ENCODE measurements at regions not wholly inside any gene's neighbourhood (a gene's known extent, or its start where the extent isn't known, plus 50 kb on each side); places are given as distances from the start of the nearest gene placed in this dataset.
"Not testable (repeated sequence)": the region's sequence is repeated elsewhere in the genome, so short reads cannot be mapped to it uniquely, and the experiment has no call there.

DNA sequence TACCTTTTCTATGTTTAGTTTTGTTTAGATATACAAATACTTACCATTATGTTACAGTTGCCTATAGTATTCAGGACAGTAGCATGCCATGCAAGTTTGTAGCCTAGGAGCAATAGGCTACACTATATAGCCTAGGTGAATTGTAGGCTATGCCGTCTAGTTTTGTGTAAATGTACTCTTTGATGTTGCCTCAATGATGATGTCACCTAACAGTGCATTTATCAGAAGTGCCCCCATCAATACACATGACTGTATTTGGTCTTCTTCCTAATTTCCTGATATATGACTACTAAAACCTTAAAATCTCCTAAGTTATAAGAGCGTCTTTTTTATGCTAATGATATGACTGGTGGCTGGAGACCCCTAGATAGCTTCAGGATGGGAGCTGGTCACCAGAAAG is 394.4 kb upstream of the STXBP6 start:
- no peak for DNase-seq (ENCODE audit: low read depth in 3 of 3, low spot score in 1 of 3)

DNA sequence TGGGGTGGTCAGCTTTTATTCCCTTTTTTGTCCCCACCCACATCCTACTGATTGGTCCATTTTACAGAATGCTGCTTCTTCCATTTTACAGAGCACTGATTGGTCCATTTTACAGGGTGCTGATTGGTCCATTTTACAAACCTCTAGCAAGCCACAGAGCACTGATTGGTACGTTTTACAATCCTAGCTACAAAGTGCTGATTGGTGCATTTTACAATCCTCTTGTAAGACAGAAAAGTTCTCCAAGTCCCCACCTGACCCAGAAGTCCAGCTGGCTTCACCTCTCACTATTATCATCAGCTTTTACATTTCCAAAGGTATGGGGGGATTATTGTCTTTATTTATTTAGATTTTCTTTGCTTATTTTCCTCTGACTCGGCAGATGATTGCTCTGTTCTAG is 390.4 kb upstream of the STXBP6 start:
- not testable (repeated sequence) for DNase-seq (ENCODE audit: low read depth in 3 of 3, low spot score in 1 of 3)

DNA sequence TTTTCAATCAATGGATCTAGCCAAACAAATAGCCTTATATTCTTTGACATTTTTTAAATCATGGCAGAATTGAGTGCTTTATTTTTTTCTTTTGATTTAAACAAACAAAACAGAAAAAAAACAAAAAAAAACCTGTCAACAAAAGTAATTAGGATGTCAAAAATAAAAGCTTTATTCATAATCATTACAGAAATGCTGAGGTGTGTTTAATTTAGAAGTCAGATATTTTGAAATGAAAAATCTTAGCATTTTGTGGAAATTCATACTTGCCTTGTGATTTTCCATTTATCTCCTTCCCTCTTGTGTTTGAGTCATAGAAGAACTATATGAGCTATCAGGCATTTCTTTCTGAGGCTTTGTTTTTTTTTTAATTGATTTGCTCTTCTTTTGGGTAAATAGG is 387.0 kb upstream of the STXBP6 start:
- no peak for DNase-seq (ENCODE audit: low read depth in 3 of 3, low spot score in 1 of 3)

- no peak for DNase-seq (ENCODE audit: low read depth in 3 of 3, low spot score in 1 of 3)
Measured at GRCh38 chr14:25436288-25436875, 386.4 kb upstream of the STXBP6 start.

- no peak for DNase-seq (ENCODE audit: low read depth in 3 of 3, low spot score in 1 of 3)
Measured at GRCh38 chr14:25431211-25432076, 381.5 kb upstream of the STXBP6 start.

- DNase-seq (ENCODE audit: low read depth in 3 of 3, low spot score in 1 of 3): no peak
Measured at GRCh38 chr14:25430808-25431207, 380.9 kb upstream of the STXBP6 start.

- DNase-seq (ENCODE audit: low read depth in 3 of 3, low spot score in 1 of 3): no peak
Measured at GRCh38 chr14:25412998-25413397, 363.1 kb upstream of the STXBP6 start.

GRCh38 chr14:25411781-25412757 is 362.1 kb upstream of the STXBP6 start:
- DNase-seq (ENCODE audit: low read depth in 3 of 3, low spot score in 1 of 3): no peak

- no peak for DNase-seq (ENCODE audit: low read depth in 3 of 3, low spot score in 1 of 3)
Measured at GRCh38 chr14:25406818-25407217, 356.9 kb upstream of the STXBP6 start.

- DNase-seq (ENCODE audit: low read depth in 3 of 3, low spot score in 1 of 3): no peak
Measured at GRCh38 chr14:25400607-25401206, 350.8 kb upstream of the STXBP6 start.

DNA sequence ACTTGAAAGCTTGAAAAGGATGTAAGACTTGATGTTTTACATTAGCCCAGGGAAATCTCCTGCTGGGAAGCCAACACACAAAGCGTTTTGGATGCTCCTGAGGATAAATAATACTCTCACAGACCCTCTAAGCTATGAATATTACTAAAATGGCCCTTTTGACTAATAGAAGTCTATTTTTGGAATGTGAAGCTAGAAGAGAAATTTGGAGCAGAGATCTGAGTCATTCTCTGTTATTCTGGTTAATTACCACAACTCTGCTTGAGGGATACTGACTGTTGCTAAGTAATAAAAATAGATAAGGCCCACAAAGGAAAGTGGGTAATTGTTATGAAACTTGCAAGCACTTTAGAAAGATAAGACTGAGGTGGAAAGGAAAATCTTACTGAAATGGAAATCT is 346.2 kb upstream of the STXBP6 start:
- no peak for DNase-seq (ENCODE audit: low read depth in 3 of 3, low spot score in 1 of 3)

DNA sequence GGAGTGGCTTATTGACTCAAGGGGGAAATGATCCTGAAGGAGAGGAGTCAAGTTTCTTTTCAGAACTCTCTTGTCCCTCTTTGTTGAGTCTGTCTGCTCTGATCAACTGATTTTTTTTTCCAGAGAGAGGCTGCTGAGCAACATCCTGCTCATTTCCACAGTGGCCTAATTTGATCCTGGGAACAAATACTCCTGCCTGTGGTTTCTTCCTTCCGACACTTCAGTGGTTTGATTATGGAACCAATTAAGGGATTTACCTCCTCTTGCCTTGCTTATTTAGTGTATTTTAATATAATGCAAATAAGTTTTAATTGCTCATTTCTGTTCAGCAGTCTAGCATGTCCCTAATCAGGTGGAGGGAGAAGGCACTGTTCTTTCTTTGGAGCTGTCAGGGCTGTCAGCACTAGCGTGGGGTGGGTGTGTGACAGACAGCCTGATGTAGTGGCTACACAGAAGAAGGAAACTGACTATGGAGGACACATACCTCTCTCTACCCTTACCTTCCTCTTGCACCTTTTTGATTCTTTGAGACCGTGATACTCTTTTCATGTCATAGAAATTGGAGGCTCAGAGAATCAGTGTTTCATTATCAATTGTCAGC is 344.9 kb upstream of the STXBP6 start:
- DNase-seq (ENCODE audit: low read depth in 3 of 3, low spot score in 1 of 3): no peak

GRCh38 chr14:25394356-25394755 is 344.4 kb upstream of the STXBP6 start:
- DNase-seq (ENCODE audit: low read depth in 3 of 3, low spot score in 1 of 3): no peak

GRCh38 chr14:25389948-25390347 is 340.0 kb upstream of the STXBP6 start:
- no peak for DNase-seq (ENCODE audit: low read depth in 3 of 3, low spot score in 1 of 3)

DNA sequence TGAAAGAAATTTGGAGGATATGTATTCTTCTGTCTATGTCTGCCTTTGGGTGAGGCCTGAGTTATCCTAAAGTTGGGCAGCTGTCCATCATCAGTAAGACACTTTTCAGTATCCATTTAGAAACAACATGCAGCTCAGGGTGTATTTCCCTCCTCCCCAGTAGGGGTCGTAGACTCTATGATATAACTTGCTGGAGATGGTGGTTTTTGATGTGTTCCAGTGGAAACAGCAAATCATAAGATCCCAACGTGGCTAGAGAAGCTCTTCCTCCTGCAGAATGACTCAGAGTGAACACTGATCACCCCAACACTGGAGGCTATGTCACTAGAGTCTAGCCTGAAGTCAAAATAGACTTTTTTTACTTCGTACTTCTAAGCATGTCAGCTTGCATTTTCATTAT is 331.6 kb upstream of the STXBP6 start:
- DNase-seq (ENCODE audit: low read depth in 3 of 3, low spot score in 1 of 3): no peak

DNA sequence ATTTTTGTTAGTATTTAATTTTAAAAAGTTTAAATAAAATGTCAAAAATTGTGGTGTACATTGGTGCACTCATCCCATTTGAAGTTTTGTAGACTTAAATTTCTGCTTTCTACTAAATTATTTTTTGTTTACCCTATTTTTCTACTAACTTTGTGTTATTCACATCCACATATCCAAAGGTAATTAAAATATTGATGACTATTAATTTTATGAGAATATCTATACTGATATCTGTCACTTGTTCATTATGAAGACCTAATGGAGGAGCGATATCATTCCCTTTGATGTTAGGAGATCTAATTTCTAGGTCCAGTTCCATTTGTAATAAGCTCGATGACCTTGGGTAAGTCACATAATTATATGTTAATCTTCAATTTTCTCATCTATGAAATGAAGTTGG is 325.7 kb upstream of the STXBP6 start:
- DNase-seq (ENCODE audit: low read depth in 3 of 3, low spot score in 1 of 3): no peak

DNA sequence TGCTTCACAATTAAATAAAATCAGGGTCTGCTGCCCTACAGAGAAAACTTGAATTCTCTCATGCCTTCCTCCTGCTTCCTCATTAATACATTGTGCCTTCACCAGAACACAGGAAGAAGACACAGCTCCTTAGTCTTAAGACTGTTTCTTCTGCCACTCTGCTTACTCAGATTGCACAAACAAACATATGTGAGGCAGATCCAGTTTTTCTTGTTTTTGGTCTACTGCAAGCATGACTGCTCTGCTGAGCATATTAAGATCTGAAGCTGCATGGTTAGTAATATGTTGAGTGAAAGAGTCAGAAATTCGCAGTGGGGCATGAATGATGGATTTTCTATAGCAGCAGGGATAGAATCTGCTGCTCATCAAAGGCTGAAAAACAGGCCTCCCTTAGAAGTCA is 321.1 kb upstream of the STXBP6 start:
- DNase-seq (ENCODE audit: low read depth in 3 of 3, low spot score in 1 of 3): no peak

- DNase-seq (ENCODE audit: low read depth in 3 of 3, low spot score in 1 of 3): not testable (repeated sequence)
Measured at GRCh38 chr14:25370057-25370456, 320.1 kb upstream of the STXBP6 start.

- no peak for DNase-seq (ENCODE audit: low read depth in 3 of 3, low spot score in 1 of 3)
Measured at GRCh38 chr14:25358330-25358729, 308.4 kb upstream of the STXBP6 start.

DNA sequence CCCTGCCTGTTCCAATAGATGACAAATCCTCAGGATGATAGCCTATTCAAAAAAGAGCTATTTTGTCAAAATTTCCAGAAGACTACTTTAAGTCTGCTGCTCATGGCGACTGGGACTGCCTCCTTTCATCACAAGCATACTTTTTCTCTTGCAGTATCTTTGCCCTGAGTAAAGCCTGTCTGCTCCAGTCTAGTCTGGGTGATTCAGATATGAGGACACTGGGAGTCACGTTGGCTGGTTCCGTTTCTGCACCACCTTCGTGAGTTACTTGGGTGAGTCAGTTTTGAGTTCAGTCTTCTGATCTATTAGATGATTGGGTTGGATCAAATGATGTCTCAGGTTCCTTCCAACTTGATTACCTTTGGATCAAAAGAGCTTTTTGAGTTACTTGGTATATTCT is 301.3 kb upstream of the STXBP6 start:
- no peak for DNase-seq (ENCODE audit: low read depth in 3 of 3, low spot score in 1 of 3)

DNA sequence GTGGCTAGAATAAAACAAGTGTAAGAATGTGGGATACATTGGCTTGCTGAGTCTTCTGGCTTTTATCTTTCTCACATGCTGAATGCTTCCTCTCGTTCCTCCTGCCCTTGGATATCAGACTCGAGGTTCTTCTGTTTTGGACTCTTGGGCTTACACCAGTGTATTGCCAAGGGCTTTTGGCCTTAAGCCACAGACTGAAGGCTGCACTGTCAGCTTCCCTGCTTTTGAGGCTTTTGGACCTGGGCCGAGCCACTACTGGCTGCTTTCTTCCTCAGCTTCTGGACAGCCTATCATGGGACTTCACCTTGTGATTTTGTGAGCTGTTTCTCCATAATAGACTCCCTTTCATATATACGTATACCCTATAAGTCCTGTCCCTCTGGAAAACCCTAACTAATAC is 300.9 kb upstream of the STXBP6 start:
- DNase-seq (ENCODE audit: low read depth in 3 of 3, low spot score in 1 of 3): no peak

Measured in stimulated activated CD4-positive, alpha-beta T cell treated with anti-CD3 and anti-CD28 coated beads, TNF-alpha, amount 100 ng/mL, for 1 hour (primary cell).